Neural progenitor cell (in vitro differentiated cells): ENCODE measurements at regions not wholly inside any gene's neighbourhood (a gene's known extent, or its start where the extent isn't known, plus 50 kb on each side); places are given as distances from the start of the nearest gene placed in this dataset.

ENCODE experiments used
- DNase-seq: peaks from one replicate; pipeline ENCODE4 v3.0.0-alpha.2; 2016; ENCODE audit warnings: low spot score
- H2AFZ ChIP-seq: fragments of 200-600 bp; sonication (generic); replicated peaks from 2 replicates; pipeline ENCODE4 v1.6.1; 2016; ENCODE audit warnings: antibody characterized with exemption
- H3F3A ChIP-seq: fragments of 200-600 bp; sonication (generic); 2 replicates; pipeline ENCODE4 v1.6.1; 2016; ENCODE audit warnings: antibody characterized with exemption, low read depth
- H3K27ac ChIP-seq: fragments of 200-600 bp; sonication (generic); 2 replicates; pipeline ENCODE4 v1.5.1; 2016; ENCODE audit warnings: mild to moderate bottlenecking
- H3K27me3 ChIP-seq: fragments of 200-600 bp; sonication (generic); 2 replicates; pipeline ENCODE4 v1.6.1; 2016; ENCODE audit warnings: mild to moderate bottlenecking, moderate library complexity
- H3K36me3 ChIP-seq: fragments of 200-600 bp; sonication (generic); 2 replicates; pipeline ENCODE4 v1.5.1; 2016
- H3K4me1 ChIP-seq: fragments of 200-600 bp; sonication (generic); 2 replicates; pipeline ENCODE4 v1.6.1; 2016; ENCODE audit warnings: mixed run types
- H3K4me2 ChIP-seq: fragments of 200-600 bp; sonication (generic); 2 replicates; pipeline ENCODE4 v1.6.1; 2016
- H3K4me3 ChIP-seq: fragments of 200-600 bp; sonication (generic); 2 replicates; pipeline ENCODE4 v1.5.1; 2016
- H3K79me2 ChIP-seq: fragments of 200-600 bp; sonication (generic); 2 replicates; pipeline ENCODE4 v1.6.1; 2016; ENCODE audit warnings: low read depth
- H3K9ac ChIP-seq: fragments of 200-600 bp; sonication (generic); 2 replicates; pipeline ENCODE4 v1.6.1; 2016
- H3K9me3 ChIP-seq: fragments of 200-600 bp; sonication (generic); 2 replicates; pipeline ENCODE4 v1.5.1; 2016; ENCODE audit warnings: low read depth
- H4K20me1 ChIP-seq: fragments of 200-600 bp; sonication (generic); 2 replicates; pipeline ENCODE4 v1.6.1; 2016; ENCODE audit warnings: low read depth
- H3K27ac Mint-ChIP-seq: 3 replicates; pipeline ENCODE4 v1.8.0; 2021; ENCODE audit warnings: mixed read lengths
- H3K27me3 Mint-ChIP-seq: 2 replicates; pipeline ENCODE4 v1.8.0; 2022; ENCODE audit warnings: low read depth, mild to moderate bottlenecking, inconsistent platforms, moderate library complexity, mixed read lengths; ENCODE audit not compliant: insufficient read depth
- H3K36me3 Mint-ChIP-seq: 3 replicates; pipeline ENCODE4 v1.8.0; 2021; ENCODE audit warnings: mixed read lengths
- H3K4me1 Mint-ChIP-seq: 3 replicates; pipeline ENCODE4 v1.8.0; 2021; ENCODE audit warnings: mixed read lengths
- H3K4me3 Mint-ChIP-seq: 3 replicates; pipeline ENCODE4 v1.8.0; 2021; ENCODE audit warnings: mild to moderate bottlenecking, moderate library complexity, mixed read lengths
- H3K9me3 Mint-ChIP-seq: 3 replicates; pipeline ENCODE4 v1.8.0; 2020; ENCODE audit warnings: mixed read lengths
- EZH2 ChIP-seq: fragments of 200-600 bp; sonication (generic); IDR thresholded peaks from 2 replicates; pipeline ENCODE4 v1.6.1; 2017; ENCODE audit warnings: antibody characterized with exemption, mild to moderate bottlenecking, moderate library complexity
- EZH2phosphoT487 ChIP-seq: fragments of 200-600 bp; sonication (generic); IDR thresholded peaks from 2 replicates; pipeline ENCODE4 v1.6.1; 2017; ENCODE audit warnings: antibody characterized with exemption
- TF ChIP-seq, protein P1 (sequence below): fragments of 200-600 bp; sonication (generic); IDR thresholded peaks from 2 replicates; pipeline ENCODE4 v1.5.1; 2017; ENCODE audit warnings: antibody characterized with exemption, mild to moderate bottlenecking

DNA sequence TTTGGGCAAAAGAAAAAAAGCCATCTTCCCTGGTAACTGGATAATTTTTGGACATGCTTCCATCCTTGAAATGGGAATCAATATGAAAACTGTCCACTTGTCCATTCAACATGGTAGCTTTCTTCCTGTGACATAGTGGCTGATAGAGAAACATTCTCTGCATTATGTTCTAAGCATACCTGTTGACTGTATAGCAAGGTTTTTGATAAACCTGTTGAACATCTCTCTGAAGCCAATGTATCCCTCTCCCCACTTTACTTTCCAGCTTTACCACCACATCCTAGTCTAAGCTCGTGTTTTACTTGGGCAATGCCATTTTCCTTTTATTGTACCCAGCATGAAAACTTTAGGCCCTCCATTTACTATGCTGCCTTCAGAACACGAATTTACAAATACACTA lies 630.1 kb downstream of the TOX3 start:
- H3K4me3 ChIP-seq = no peak overlapping the region
- H3K36me3 Mint-ChIP-seq = no peaks in the 10 kb centered on the region
- no peak overlapping the region for H2AFZ ChIP-seq
- peaks cover 2% of the 10 kb centered on the region for H3K27me3 Mint-ChIP-seq
- no peaks in the 10 kb centered on the region for H4K20me1 ChIP-seq
- H3K4me1 ChIP-seq = no peaks in the 10 kb centered on the region
- no peak overlapping the region for H3K4me2 ChIP-seq
- DNase-seq = no peak
- TF ChIP-seq EZH2 = no peak
- no peak for TF ChIP-seq EZH2phosphoT487
- TF ChIP-seq, protein P1, sequence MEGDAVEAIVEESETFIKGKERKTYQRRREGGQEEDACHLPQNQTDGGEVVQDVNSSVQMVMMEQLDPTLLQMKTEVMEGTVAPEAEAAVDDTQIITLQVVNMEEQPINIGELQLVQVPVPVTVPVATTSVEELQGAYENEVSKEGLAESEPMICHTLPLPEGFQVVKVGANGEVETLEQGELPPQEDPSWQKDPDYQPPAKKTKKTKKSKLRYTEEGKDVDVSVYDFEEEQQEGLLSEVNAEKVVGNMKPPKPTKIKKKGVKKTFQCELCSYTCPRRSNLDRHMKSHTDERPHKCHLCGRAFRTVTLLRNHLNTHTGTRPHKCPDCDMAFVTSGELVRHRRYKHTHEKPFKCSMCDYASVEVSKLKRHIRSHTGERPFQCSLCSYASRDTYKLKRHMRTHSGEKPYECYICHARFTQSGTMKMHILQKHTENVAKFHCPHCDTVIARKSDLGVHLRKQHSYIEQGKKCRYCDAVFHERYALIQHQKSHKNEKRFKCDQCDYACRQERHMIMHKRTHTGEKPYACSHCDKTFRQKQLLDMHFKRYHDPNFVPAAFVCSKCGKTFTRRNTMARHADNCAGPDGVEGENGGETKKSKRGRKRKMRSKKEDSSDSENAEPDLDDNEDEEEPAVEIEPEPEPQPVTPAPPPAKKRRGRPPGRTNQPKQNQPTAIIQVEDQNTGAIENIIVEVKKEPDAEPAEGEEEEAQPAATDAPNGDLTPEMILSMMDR = no peak
- no peak overlapping the region for H3K27ac ChIP-seq
- H3K36me3 ChIP-seq = no peaks in the 10 kb centered on the region
- H3K79me2 ChIP-seq = no peaks in the 10 kb centered on the region
- H3K4me3 Mint-ChIP-seq = no peak overlapping the region
- H3K4me1 Mint-ChIP-seq = peaks cover 9% of the 10 kb centered on the region
- no peaks in the 10 kb centered on the region for H3F3A ChIP-seq
- no peak overlapping the region for H3K27ac Mint-ChIP-seq
- H3K9me3 Mint-ChIP-seq = no peaks in the 10 kb centered on the region
- no peaks in the 10 kb centered on the region for H3K27me3 ChIP-seq
- no peaks in the 10 kb centered on the region for H3K9me3 ChIP-seq
- no peak overlapping the region for H3K9ac ChIP-seq

DNA sequence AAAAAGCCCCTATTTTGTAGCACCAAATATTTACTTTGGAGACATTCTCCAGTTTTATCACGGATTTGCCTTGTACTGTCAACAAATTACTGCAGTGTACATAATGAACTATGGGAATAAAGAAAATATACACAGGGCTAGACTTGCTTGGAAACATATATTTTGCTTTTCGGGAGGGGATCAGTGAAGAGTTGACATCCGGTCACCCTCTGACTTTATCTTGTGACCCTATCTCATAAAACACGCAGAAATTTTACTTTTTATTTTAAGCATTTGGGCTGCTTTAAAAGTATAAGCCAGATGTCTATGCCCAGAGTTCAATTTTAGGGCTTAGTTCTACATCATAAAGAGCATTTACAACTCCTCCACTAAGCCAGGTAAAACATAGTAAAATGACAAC lies 630.7 kb downstream of the TOX3 start:
- no peak overlapping the region for H3K9ac ChIP-seq
- Mint-ChIP-seq H3K4me3 (no peak overlapping the region), H3K27me3 (peaks cover 2% of the 10 kb centered on the region), H3K36me3 (no peaks in the 10 kb centered on the region), H3K27ac (no peak overlapping the region), H3K9me3 (no peaks in the 10 kb centered on the region), H3K4me1 (peaks cover 9% of the 10 kb centered on the region)
- no peaks in the 10 kb centered on the region for H3K79me2 ChIP-seq
- H3K4me2 ChIP-seq = no peak overlapping the region
- no peaks in the 10 kb centered on the region for H3K27me3 ChIP-seq
- no peak for DNase-seq
- H3F3A ChIP-seq = no peaks in the 10 kb centered on the region
- no peaks in the 10 kb centered on the region for H3K36me3 ChIP-seq
- H3K4me3 ChIP-seq = no peak overlapping the region
- no peak for TF ChIP-seq EZH2phosphoT487
- TF ChIP-seq EZH2 = no peak
- TF ChIP-seq, protein P1 = no peak
- H3K4me1 ChIP-seq = no peaks in the 10 kb centered on the region
- no peaks in the 10 kb centered on the region for H3K9me3 ChIP-seq
- H4K20me1 ChIP-seq = no peaks in the 10 kb centered on the region
- no peak overlapping the region for H3K27ac ChIP-seq
- H2AFZ ChIP-seq = no peak overlapping the region

DNA sequence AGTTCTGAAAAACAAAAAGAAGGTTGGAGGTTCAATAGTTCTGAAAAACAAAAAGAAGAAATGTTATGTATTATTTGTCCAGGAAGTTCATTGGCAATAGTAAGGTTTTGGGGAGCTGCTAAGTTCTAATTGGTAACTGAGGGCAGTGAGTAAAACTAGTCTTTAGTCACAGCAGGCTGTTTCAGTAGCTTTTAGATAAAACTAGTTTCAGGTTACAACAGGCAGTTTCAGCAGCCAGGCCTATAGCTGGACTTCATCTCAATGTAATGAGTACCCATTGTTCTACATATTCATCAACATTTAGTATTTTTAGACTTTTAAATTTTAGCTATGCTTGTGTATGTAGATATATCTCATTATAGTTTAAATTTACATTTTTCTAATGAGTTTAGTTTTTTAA lies 639.3 kb downstream of the TOX3 start:
- H3K27ac Mint-ChIP-seq = no peak overlapping the region
- Histone ChIP-seq H2AFZ (no peak overlapping the region), H3K9ac (no peak overlapping the region), H3K4me2 (no peak overlapping the region), H3K79me2 (no peaks in the 10 kb centered on the region), H3K4me3 (no peak overlapping the region), H3K9me3 (no peaks in the 10 kb centered on the region), H4K20me1 (no peaks in the 10 kb centered on the region), H3F3A (no peaks in the 10 kb centered on the region), H3K4me1 (no peaks in the 10 kb centered on the region), H3K36me3 (no peaks in the 10 kb centered on the region), H3K27ac (no peak overlapping the region), H3K27me3 (no peaks in the 10 kb centered on the region)
- H3K36me3 Mint-ChIP-seq = no peaks in the 10 kb centered on the region
- DNase-seq = no peak
- TF ChIP-seq EZH2 (no peak), EZH2phosphoT487 (no peak)
- TF ChIP-seq, protein P1 = no peak
- H3K4me3 Mint-ChIP-seq = no peak overlapping the region
- H3K27me3 Mint-ChIP-seq = no peaks in the 10 kb centered on the region
- H3K4me1 Mint-ChIP-seq = no peaks in the 10 kb centered on the region
- H3K9me3 Mint-ChIP-seq = no peaks in the 10 kb centered on the region
